ENCODE measurements at regions not wholly inside any gene's neighbourhood (a gene's known extent, or its start where the extent isn't known, plus 50 kb on each side); places are given as distances from the start of the nearest gene placed in this dataset.
"Not testable (repeated sequence)": the region's sequence is repeated elsewhere in the genome, so short reads cannot be mapped to it uniquely, and the experiment has no call there.

DNA sequence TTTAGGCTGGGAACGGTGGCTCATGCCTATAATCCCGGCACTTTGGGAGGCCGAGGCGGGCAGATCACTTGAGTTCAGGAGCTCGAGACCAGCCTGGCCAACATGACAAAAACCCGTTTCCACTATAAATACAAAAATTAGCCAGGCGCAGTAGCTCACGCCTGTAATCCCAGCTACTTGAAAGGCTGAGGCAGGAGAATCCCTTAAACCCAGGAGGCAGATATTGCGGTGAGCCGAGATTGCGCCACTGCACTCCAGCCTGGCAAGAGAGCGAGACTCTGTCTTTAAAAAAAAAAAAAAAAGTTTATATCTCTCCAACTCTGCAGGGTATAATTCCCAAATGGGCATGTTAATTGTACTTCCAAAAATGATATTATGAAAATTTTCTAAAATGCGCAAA lies 91.6 kb downstream of the CD200R1L start:
- TF ChIP-seq, protein P1, sequence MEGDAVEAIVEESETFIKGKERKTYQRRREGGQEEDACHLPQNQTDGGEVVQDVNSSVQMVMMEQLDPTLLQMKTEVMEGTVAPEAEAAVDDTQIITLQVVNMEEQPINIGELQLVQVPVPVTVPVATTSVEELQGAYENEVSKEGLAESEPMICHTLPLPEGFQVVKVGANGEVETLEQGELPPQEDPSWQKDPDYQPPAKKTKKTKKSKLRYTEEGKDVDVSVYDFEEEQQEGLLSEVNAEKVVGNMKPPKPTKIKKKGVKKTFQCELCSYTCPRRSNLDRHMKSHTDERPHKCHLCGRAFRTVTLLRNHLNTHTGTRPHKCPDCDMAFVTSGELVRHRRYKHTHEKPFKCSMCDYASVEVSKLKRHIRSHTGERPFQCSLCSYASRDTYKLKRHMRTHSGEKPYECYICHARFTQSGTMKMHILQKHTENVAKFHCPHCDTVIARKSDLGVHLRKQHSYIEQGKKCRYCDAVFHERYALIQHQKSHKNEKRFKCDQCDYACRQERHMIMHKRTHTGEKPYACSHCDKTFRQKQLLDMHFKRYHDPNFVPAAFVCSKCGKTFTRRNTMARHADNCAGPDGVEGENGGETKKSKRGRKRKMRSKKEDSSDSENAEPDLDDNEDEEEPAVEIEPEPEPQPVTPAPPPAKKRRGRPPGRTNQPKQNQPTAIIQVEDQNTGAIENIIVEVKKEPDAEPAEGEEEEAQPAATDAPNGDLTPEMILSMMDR (conservative IDR thresholded peaks at IDR 0.05 in 1 of 2, IDR thresholded peaks at IDR 0.05 in 1 of 2; ENCODE audit: extremely low read depth in 1 of 2, insufficient read depth in 1 of 2, low read depth in 1 of 2, low read length in 2 of 2): not testable (repeated sequence)
- TF ChIP-seq EZH2 (IDR thresholded peaks at IDR 0.05; ENCODE audit: borderline replicate concordance, low read length): not testable (repeated sequence)
